ENCODE measurements at regions not wholly inside any gene's neighbourhood (a gene's known extent, or its start where the extent isn't known, plus 50 kb on each side); places are given as distances from the start of the nearest gene placed in this dataset.

DNA sequence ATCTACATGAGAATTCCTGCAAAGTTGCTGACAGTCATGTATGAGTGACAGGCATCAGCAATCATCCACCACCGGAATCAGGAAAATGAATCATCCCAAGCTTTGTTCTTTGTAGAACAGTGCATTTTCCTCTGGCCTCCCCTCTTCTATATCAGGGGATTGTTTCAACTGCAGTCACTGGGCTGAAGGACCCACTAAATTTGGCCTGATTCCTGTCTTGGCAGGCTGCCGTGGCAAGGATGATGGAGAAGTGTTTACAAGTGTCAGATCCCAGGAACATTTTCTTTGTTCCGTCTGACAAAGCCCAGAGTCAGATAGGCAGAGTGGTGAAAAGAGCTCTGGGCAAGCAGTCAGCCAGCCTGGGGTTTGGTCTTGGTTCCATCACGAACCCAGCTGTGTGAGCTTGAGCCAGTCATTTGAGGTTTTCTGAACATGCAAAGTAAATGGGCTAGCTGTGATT, 175.1 kb upstream of the TSC22D2 start:
- CTCF ChIA-PET, result interaction anchor here (0.6 kb wide), 1 partner anchor 364 kb away, joined by 3 read pairs; no protein-coding TSS in a partner anchor
- in situ Hi-C loops (cut with MboI; ENCODE audit: low sequenced_read_pairs), result no loop called here

More for the DNA sequence above, 175.1 kb upstream of the TSC22D2 start:
- WGBS, 2 experiments (ENCODE audit: extremely low coverage in 2 of 2, insufficient read length in 1 of 2), result no CpG with 5 or more reads among the region's 4 CpGs
- no peak overlapping the region for H3K9ac ChIP-seq (ENCODE audit: low read depth, low read length)
- DNase-seq (peak; percentile 35), ATAC-seq (ENCODE audit: low read depth) (no peak)
- H3K4me2 ChIP-seq (ENCODE audit: low read depth, low read length), result no peak overlapping the region
- no peak overlapping the region for H3K56ac ChIP-seq (ENCODE audit: extremely low read depth, insufficient read depth, low read length)
- no TSS peak for BruUV-seq (replicated peaks)
- H3K4ac ChIP-seq (ENCODE audit: low read depth, low read length), result peak overlapping the region; percentile 75
- TF ChIP-seq MXI1 (IDR thresholded peaks at IDR 0.05; ENCODE audit: borderline replicate concordance, low read depth, low read length) (no peak), RCOR1 (IDR thresholded peaks at IDR 0.05; ENCODE audit: insufficient replicate concordance, low read length) (no peak), RFX5 (IDR thresholded peaks at IDR 0.05; ENCODE audit: low read depth, low read length) (no peak), POLR2A (IDR thresholded peaks at IDR 0.05; ENCODE audit: low read depth, low read length) (no peak), BHLHE40 (IDR thresholded peaks at IDR 0.05; ENCODE audit: low read depth, low read length) (no peak), ELK1 (IDR thresholded peaks at IDR 0.05; ENCODE audit: borderline replicate concordance, low read depth, low read length) (no peak), CHD1 (IDR thresholded peaks at IDR 0.05; ENCODE audit: low read depth, low read length) (no peak), CEBPB (IDR thresholded peaks at IDR 0.05; ENCODE audit: low read depth, low read length) (no peak), NFE2L2 (IDR thresholded peaks at IDR 0.05; ENCODE audit: low read depth, low read length) (no peak), FOS (IDR thresholded peaks at IDR 0.05; ENCODE audit: low read depth, low read length) (no peak), MAZ (IDR thresholded peaks at IDR 0.05; ENCODE audit: borderline replicate concordance, low read depth, low read length) (no peak), RAD21 (IDR thresholded peaks at IDR 0.05; ENCODE audit: low read length) (no peak), CTCF (conservative IDR thresholded peaks at IDR 0.05; ENCODE audit: low read depth, low read length) (no peak), MAFK (IDR thresholded peaks at IDR 0.05; ENCODE audit: low read depth, low read length) (no peak), SMC3 (IDR thresholded peaks at IDR 0.05; ENCODE audit: low read depth, low read length) (no peak)
- TF ChIP-seq, protein P1, sequence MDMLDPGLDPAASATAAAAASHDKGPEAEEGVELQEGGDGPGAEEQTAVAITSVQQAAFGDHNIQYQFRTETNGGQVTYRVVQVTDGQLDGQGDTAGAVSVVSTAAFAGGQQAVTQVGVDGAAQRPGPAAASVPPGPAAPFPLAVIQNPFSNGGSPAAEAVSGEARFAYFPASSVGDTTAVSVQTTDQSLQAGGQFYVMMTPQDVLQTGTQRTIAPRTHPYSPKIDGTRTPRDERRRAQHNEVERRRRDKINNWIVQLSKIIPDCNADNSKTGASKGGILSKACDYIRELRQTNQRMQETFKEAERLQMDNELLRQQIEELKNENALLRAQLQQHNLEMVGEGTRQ (IDR thresholded peaks at IDR 0.05; ENCODE audit: low read depth, low read length), result no peak
- H3K18ac ChIP-seq (ENCODE audit: low read depth, low read length), result peak overlapping the region; percentile 42; the same call in 1 of the 2 replicates
- peak overlapping the region; percentile 78 for H3K14ac ChIP-seq (replicated peaks; ENCODE audit: low read depth, low read length)
- peaks cover 2 to 39% of the 10 kb centered on the region in 2 experiments; a peak in 2 of 4 replicates for H3K79me1 ChIP-seq (ENCODE audit: low read depth in 1 of 2, low read length in 2 of 2)
- dilution Hi-C loops (cut with HindIII; ENCODE audit: low sequenced_read_pairs, unreplicated experiment) (no loop called here), intact Hi-C loops (cut with micrococcal nuclease) (no loop called here)
- H3K9me3 ChIP-seq (ENCODE audit: control insufficient read depth, insufficient read depth, low read length), result no peaks in the 10 kb centered on the region
- peak overlapping the region; percentile 27 for H2AFZ ChIP-seq (replicated peaks; ENCODE audit: low read length, poor library complexity)
- peak overlapping the region; percentile 87 for H2BK120ac ChIP-seq (ENCODE audit: low read depth, low read length)
- H2BK20ac ChIP-seq (ENCODE audit: low read depth, low read length), result peak overlapping the region; percentile 75; the same call in 1 of the 2 replicates
- H2AK5ac ChIP-seq (ENCODE audit: low read depth, low read length), result peak overlapping the region; percentile 56; the same call in 1 of the 2 replicates
- H4K5ac ChIP-seq (ENCODE audit: low read depth, low read length), result peak overlapping the region; percentile 0; the same call in 1 of the 2 replicates
- H4K20me1 ChIP-seq (ENCODE audit: insufficient read depth, low read length), result no peaks in the 10 kb centered on the region
- H2BK5ac ChIP-seq (ENCODE audit: low read depth, low read length, poor library complexity, severe bottlenecking), result no peak overlapping the region
- peak overlapping the region; percentile 87; the same call in 2 of the 3 replicates for H2BK15ac ChIP-seq (ENCODE audit: low read depth, low read length)
- H3K4me3 ChIP-seq (ENCODE audit: insufficient read depth, low read depth, low read length), result no peak overlapping the region
- peak overlapping the region in 1 of 2 experiments; percentile 79; a peak in 2 of 4 replicates for H4K8ac ChIP-seq (ENCODE audit: low read depth in 2 of 2, low read length in 2 of 2)
- H3K4me1 ChIP-seq (ENCODE audit: control insufficient read depth, insufficient read depth, low read length), result peaks cover 16% of the 10 kb centered on the region
- POLR2A ChIA-PET (ENCODE audit: unreplicated experiment), result interaction anchor here (0.6 kb wide), 1 partner anchor 373 kb away, joined by 7 read pairs; no protein-coding TSS in a partner anchor
- no peaks in the 10 kb centered on the region for H3K27me3 ChIP-seq (ENCODE audit: control insufficient read depth, insufficient read depth, low read length)
- H3K36me3 ChIP-seq (ENCODE audit: control insufficient read depth, insufficient read depth, low read length), result no peaks in the 10 kb centered on the region
- H3K9me1 ChIP-seq (ENCODE audit: insufficient read depth, low read length), result peaks cover 10% of the 10 kb centered on the region
- H3K23ac ChIP-seq (ENCODE audit: low read depth, low read length), result peak overlapping the region; percentile 44; the same call in 1 of the 2 replicates
- H2AK9ac ChIP-seq (replicated peaks; ENCODE audit: low read depth, low read length, poor library complexity), result peak overlapping the region; percentile 0
- no peak overlapping the region for H3K27ac ChIP-seq (ENCODE audit: insufficient read depth, low read length)
- peak overlapping the region; percentile 36 for H4K91ac ChIP-seq (ENCODE audit: insufficient read depth, low read depth, low read length)

Data from IMR-90 (cell line).